Neural progenitor cell (in vitro differentiated cells): ENCODE measurements at regions not wholly inside any gene's neighbourhood (a gene's known extent, or its start where the extent isn't known, plus 50 kb on each side); places are given as distances from the start of the nearest gene placed in this dataset.
A peak's percentile ranks its signal among the peaks of the same experiment; 100 is the strongest.

Experiments
- DNase-seq: peaks from one replicate; pipeline ENCODE4 v3.0.0-alpha.2; 2016; ENCODE audit warnings: low spot score
- H2AFZ ChIP-seq: fragments of 200-600 bp; sonication (generic); replicated peaks from 2 replicates; pipeline ENCODE4 v1.6.1; 2016; ENCODE audit warnings: antibody characterized with exemption
- H3F3A ChIP-seq: fragments of 200-600 bp; sonication (generic); 2 replicates; pipeline ENCODE4 v1.6.1; 2016; ENCODE audit warnings: antibody characterized with exemption, low read depth
- H3K27ac ChIP-seq: fragments of 200-600 bp; sonication (generic); 2 replicates; pipeline ENCODE4 v1.5.1; 2016; ENCODE audit warnings: mild to moderate bottlenecking
- H3K27me3 ChIP-seq: fragments of 200-600 bp; sonication (generic); 2 replicates; pipeline ENCODE4 v1.6.1; 2016; ENCODE audit warnings: mild to moderate bottlenecking, moderate library complexity
- H3K36me3 ChIP-seq: fragments of 200-600 bp; sonication (generic); 2 replicates; pipeline ENCODE4 v1.5.1; 2016
- H3K4me1 ChIP-seq: fragments of 200-600 bp; sonication (generic); 2 replicates; pipeline ENCODE4 v1.6.1; 2016; ENCODE audit warnings: mixed run types
- H3K4me2 ChIP-seq: fragments of 200-600 bp; sonication (generic); 2 replicates; pipeline ENCODE4 v1.6.1; 2016
- H3K4me3 ChIP-seq: fragments of 200-600 bp; sonication (generic); 2 replicates; pipeline ENCODE4 v1.5.1; 2016
- H3K79me2 ChIP-seq: fragments of 200-600 bp; sonication (generic); 2 replicates; pipeline ENCODE4 v1.6.1; 2016; ENCODE audit warnings: low read depth
- H3K9ac ChIP-seq: fragments of 200-600 bp; sonication (generic); 2 replicates; pipeline ENCODE4 v1.6.1; 2016
- H3K9me3 ChIP-seq: fragments of 200-600 bp; sonication (generic); 2 replicates; pipeline ENCODE4 v1.5.1; 2016; ENCODE audit warnings: low read depth
- H4K20me1 ChIP-seq: fragments of 200-600 bp; sonication (generic); 2 replicates; pipeline ENCODE4 v1.6.1; 2016; ENCODE audit warnings: low read depth
- H3K27ac Mint-ChIP-seq: 3 replicates; pipeline ENCODE4 v1.8.0; 2021; ENCODE audit warnings: mixed read lengths
- H3K27me3 Mint-ChIP-seq: 2 replicates; pipeline ENCODE4 v1.8.0; 2022; ENCODE audit warnings: low read depth, mild to moderate bottlenecking, inconsistent platforms, moderate library complexity, mixed read lengths; ENCODE audit not compliant: insufficient read depth
- H3K36me3 Mint-ChIP-seq: 3 replicates; pipeline ENCODE4 v1.8.0; 2021; ENCODE audit warnings: mixed read lengths
- H3K4me1 Mint-ChIP-seq: 3 replicates; pipeline ENCODE4 v1.8.0; 2021; ENCODE audit warnings: mixed read lengths
- H3K4me3 Mint-ChIP-seq: 3 replicates; pipeline ENCODE4 v1.8.0; 2021; ENCODE audit warnings: mild to moderate bottlenecking, moderate library complexity, mixed read lengths
- H3K9me3 Mint-ChIP-seq: 3 replicates; pipeline ENCODE4 v1.8.0; 2020; ENCODE audit warnings: mixed read lengths
- EZH2 ChIP-seq: fragments of 200-600 bp; sonication (generic); IDR thresholded peaks from 2 replicates; pipeline ENCODE4 v1.6.1; 2017; ENCODE audit warnings: antibody characterized with exemption, mild to moderate bottlenecking, moderate library complexity
- EZH2phosphoT487 ChIP-seq: fragments of 200-600 bp; sonication (generic); IDR thresholded peaks from 2 replicates; pipeline ENCODE4 v1.6.1; 2017; ENCODE audit warnings: antibody characterized with exemption
- TF ChIP-seq, protein P1 (sequence below): fragments of 200-600 bp; sonication (generic); IDR thresholded peaks from 2 replicates; pipeline ENCODE4 v1.5.1; 2017; ENCODE audit warnings: antibody characterized with exemption, mild to moderate bottlenecking

DNA sequence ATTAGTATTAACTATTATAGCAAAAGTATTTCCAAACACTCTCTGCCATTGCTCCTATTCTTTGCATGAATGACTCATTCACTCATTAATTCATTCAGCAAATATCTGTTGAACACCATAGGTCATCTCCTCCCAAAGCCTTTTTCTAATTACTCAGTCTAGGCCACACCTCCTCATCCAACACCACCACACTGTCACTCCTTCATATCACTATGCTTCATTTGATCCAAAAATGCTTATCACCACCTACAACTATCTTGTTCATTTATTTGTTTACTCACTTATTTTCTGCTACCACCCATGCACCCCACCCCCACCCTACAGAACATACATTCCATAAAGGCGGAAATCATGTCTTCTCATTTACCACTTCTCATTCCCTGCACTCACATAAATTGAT lies 94.4 kb upstream of the TNFSF4 start:
- H3K9me3 ChIP-seq = no peaks in the 10 kb centered on the region
- no peaks in the 10 kb centered on the region for H3K36me3 ChIP-seq
- H2AFZ ChIP-seq = no peak overlapping the region
- no peak overlapping the region for H3K9ac ChIP-seq
- H3K36me3 Mint-ChIP-seq = no peaks in the 10 kb centered on the region
- H3K4me3 Mint-ChIP-seq = no peak overlapping the region
- peaks cover 28% of the 10 kb centered on the region for H3F3A ChIP-seq
- DNase-seq = no peak
- H3K79me2 ChIP-seq = no peaks in the 10 kb centered on the region
- no peak overlapping the region for H3K4me2 ChIP-seq
- peaks cover 4% of the 10 kb centered on the region for H3K27me3 Mint-ChIP-seq
- TF ChIP-seq, protein P1, sequence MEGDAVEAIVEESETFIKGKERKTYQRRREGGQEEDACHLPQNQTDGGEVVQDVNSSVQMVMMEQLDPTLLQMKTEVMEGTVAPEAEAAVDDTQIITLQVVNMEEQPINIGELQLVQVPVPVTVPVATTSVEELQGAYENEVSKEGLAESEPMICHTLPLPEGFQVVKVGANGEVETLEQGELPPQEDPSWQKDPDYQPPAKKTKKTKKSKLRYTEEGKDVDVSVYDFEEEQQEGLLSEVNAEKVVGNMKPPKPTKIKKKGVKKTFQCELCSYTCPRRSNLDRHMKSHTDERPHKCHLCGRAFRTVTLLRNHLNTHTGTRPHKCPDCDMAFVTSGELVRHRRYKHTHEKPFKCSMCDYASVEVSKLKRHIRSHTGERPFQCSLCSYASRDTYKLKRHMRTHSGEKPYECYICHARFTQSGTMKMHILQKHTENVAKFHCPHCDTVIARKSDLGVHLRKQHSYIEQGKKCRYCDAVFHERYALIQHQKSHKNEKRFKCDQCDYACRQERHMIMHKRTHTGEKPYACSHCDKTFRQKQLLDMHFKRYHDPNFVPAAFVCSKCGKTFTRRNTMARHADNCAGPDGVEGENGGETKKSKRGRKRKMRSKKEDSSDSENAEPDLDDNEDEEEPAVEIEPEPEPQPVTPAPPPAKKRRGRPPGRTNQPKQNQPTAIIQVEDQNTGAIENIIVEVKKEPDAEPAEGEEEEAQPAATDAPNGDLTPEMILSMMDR = no peak
- TF ChIP-seq EZH2 (no peak), EZH2phosphoT487 (no peak)
- H3K27ac Mint-ChIP-seq = no peak overlapping the region
- H3K4me1 Mint-ChIP-seq = peaks cover 12% of the 10 kb centered on the region
- H3K4me1 ChIP-seq = peaks cover 42% of the 10 kb centered on the region
- H3K4me3 ChIP-seq = no peak overlapping the region
- no peak overlapping the region for H3K27ac ChIP-seq
- H3K27me3 ChIP-seq = no peaks in the 10 kb centered on the region
- no peaks in the 10 kb centered on the region for H3K9me3 Mint-ChIP-seq
- H4K20me1 ChIP-seq = no peaks in the 10 kb centered on the region

DNA sequence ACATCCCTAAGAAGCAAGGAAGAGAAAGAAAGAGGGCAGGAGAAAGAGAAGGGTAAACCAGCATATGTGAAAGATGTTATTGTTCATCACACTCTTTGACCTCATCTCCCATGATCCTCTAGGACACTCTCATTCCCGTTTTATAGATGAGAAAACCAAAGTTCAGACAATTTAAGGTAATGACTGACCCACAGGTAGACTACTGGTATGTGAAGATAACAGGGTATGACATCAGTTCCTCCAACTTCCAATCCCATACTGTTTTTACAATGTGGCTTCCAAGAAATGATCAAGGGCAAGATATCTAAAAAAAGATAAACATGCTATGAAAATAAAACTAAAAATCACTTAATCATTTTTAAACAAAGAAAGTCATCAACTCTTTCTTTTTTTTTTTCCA lies 95.2 kb upstream of the TNFSF4 start:
- H4K20me1 ChIP-seq = no peaks in the 10 kb centered on the region
- H3K79me2 ChIP-seq = no peaks in the 10 kb centered on the region
- DNase-seq = no peak
- no peaks in the 10 kb centered on the region for H3K36me3 ChIP-seq
- no peaks in the 10 kb centered on the region for H3K9me3 ChIP-seq
- Mint-ChIP-seq H3K36me3 (no peaks in the 10 kb centered on the region), H3K4me3 (no peak overlapping the region), H3K27me3 (peaks cover 4% of the 10 kb centered on the region), H3K4me1 (peaks cover 12% of the 10 kb centered on the region), H3K27ac (no peak overlapping the region), H3K9me3 (no peaks in the 10 kb centered on the region)
- no peak overlapping the region for H3K4me3 ChIP-seq
- H3K4me1 ChIP-seq = peaks cover 42% of the 10 kb centered on the region
- no peak overlapping the region for H3K9ac ChIP-seq
- peaks cover 28% of the 10 kb centered on the region for H3F3A ChIP-seq
- no peak overlapping the region for H2AFZ ChIP-seq
- TF ChIP-seq EZH2phosphoT487 = no peak
- TF ChIP-seq, protein P1 = no peak
- no peak for TF ChIP-seq EZH2
- peak overlapping the region; percentile 81 for H3K27ac ChIP-seq
- peak overlapping the region; percentile 46 for H3K4me2 ChIP-seq
- no peaks in the 10 kb centered on the region for H3K27me3 ChIP-seq

DNA sequence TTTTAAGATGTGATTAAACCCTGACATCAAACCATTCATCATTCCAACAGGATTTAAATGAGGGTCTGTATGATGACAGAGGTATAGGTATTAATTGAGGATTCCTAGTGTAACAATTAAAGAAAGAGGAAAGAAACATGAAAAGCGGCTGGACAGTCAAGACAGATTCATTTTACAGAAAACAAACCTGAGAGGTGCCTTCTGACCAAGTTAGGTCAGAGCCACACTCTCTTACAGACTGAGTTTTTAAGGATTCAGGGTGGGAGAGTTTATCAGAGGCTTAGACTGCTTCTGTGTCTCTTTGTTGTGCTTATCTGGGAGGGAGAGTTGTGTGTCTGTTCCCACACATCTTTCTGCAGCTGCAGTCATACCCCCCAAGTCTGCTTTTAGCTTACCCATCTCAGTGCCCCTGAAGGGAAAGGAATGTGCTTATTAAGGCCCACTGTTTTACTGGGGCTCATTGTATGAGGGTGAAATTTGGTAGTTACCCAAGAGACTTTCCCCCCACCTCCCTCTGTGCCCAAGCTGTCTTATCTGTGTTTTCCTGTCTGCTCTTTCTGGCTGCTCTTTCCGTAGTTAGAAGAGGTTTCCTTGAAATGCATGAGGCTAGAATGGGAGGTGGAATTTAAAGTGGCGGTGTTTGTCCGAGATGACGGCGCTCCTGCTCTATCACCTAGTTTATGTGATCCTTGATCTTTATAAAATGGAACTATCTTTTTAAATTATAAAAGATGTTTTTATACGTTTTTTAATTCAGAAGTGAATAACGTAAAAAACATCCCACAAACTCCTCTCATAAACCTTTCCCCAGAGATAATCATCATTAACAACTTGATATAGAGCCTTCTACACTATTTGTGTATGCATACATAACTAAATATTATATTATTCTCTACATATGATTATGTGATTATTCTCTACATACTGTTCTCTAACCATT lies 96.0 kb upstream of the TNFSF4 start:
- Mint-ChIP-seq H3K9me3 (no peaks in the 10 kb centered on the region), H3K27me3 (peaks cover 4% of the 10 kb centered on the region), H3K4me1 (peaks cover 12% of the 10 kb centered on the region), H3K27ac (no peak overlapping the region), H3K36me3 (no peaks in the 10 kb centered on the region), H3K4me3 (no peak overlapping the region)
- Histone ChIP-seq H3K79me2 (no peaks in the 10 kb centered on the region), H3K4me2 (peak overlapping the region; percentile 46), H3K9me3 (no peaks in the 10 kb centered on the region), H2AFZ (peak overlapping the region; percentile 51), H3K4me1 (peaks cover 37% of the 10 kb centered on the region), H3F3A (peaks cover 25% of the 10 kb centered on the region), H4K20me1 (no peaks in the 10 kb centered on the region), H3K9ac (no peak overlapping the region), H3K27ac (peak overlapping the region; percentile 81), H3K27me3 (no peaks in the 10 kb centered on the region), H3K4me3 (peak overlapping the region; percentile 4), H3K36me3 (no peaks in the 10 kb centered on the region)
- DNase-seq = peak; percentile 58
- no peak for TF ChIP-seq EZH2
- no peak for TF ChIP-seq EZH2phosphoT487
- TF ChIP-seq, protein P1 = no peak
